ENCODE measurements at regions not wholly inside any gene's neighbourhood (a gene's known extent, or its start where the extent isn't known, plus 50 kb on each side); places are given as distances from the start of the nearest gene placed in this dataset.

GRCh38 chr11:128642571-128642970, 51.3 kb upstream of the FLI1 start:
- Mint-ChIP-seq H3K36me3 (no peaks in the 10 kb centered on the region), H3K9me3 (no peaks in the 10 kb centered on the region), H3K4me1 (peaks cover 7% of the 10 kb centered on the region), H3K27ac (no peak overlapping the region), H3K4me3 (no peak overlapping the region)
- DNase-seq (ENCODE audit: low spot score in 2 of 2) (no peak), ATAC-seq (peak; percentile 57)

- H3K27ac Mint-ChIP-seq, result no peak overlapping the region
- peaks cover 7% of the 10 kb centered on the region for H3K4me1 Mint-ChIP-seq
- DNase-seq (ENCODE audit: low spot score in 2 of 2), result no peak
- peak; percentile 61 for ATAC-seq
- H3K36me3 Mint-ChIP-seq, result no peaks in the 10 kb centered on the region
- H3K9me3 Mint-ChIP-seq, result no peaks in the 10 kb centered on the region
- no peak overlapping the region for H3K4me3 Mint-ChIP-seq
Measured at GRCh38 chr11:128643661-128644317, 50.1 kb upstream of the FLI1 start.

Measured in stimulated activated effector memory CD8-positive, alpha-beta T cell treated with anti-CD3 and anti-CD28 coated beads, Interleukin-12 subunit alpha, Interleukin-12 subunit beta, amount 100 ng/mL, for 72 hours (primary cell).